ENCODE measurements at regions not wholly inside any gene's neighbourhood (a gene's known extent, or its start where the extent isn't known, plus 50 kb on each side); places are given as distances from the start of the nearest gene placed in this dataset.
A peak's percentile ranks its signal among the peaks of the same experiment; 100 is the strongest.
"Not testable (repeated sequence)": the region's sequence is repeated elsewhere in the genome, so short reads cannot be mapped to it uniquely, and the experiment has no call there.

- ATAC-seq = peak; percentile 36
- no peak for DNase-seq (ENCODE audit: missing footprints)
- intact Hi-C loops (cut with DNase I) = no loop called here
Observed at GRCh38 chr14:89469210-89470198, 52.5 kb upstream of the FOXN3 start.

GRCh38 chr14:89468566-89468965, 51.5 kb upstream of the FOXN3 start:
- intact Hi-C loops (cut with DNase I) = no loop called here
- no peak for ATAC-seq
- no peak for DNase-seq (ENCODE audit: missing footprints)

- intact Hi-C loops (cut with DNase I); ATAC-seq: not testable (repeated sequence)
Observed at GRCh38 chr14:89468030-89468429, 51.0 kb upstream of the FOXN3 start.

GRCh38 chr14:89466944-89467343, 49.9 kb upstream of the FOXN3 start:
- ATAC-seq = peak; percentile 73
- DNase-seq (ENCODE audit: missing footprints) = no peak
- intact Hi-C loops (cut with DNase I) = no loop called here

More at GRCh38 chr14:89468030-89468429, 51.0 kb upstream of the FOXN3 start:
- DNase-seq (ENCODE audit: missing footprints) = not testable (repeated sequence)

Measured in Right ventricle myocardium inferior (tissue), 1 donor.